GM21367 (cell line): ENCODE measurements at regions not wholly inside any gene's neighbourhood (a gene's known extent, or its start where the extent isn't known, plus 50 kb on each side); places are given as distances from the start of the nearest gene placed in this dataset.
"Not testable (repeated sequence)": the region's sequence is repeated elsewhere in the genome, so short reads cannot be mapped to it uniquely, and the experiment has no call there.

ENCODE experiments used
- ATAC-seq: cut with Tn5 transposase; IDR thresholded peaks from one replicate; pipeline ENCODE4 v1.9.1; 2021; ENCODE audit not compliant: unreplicated experiment

- no peak for ATAC-seq
Observed at GRCh38 chr6:145275019-145275418, 460.3 kb downstream of the EPM2A start.

GRCh38 chr6:145275787-145276186 lies 459.5 kb downstream of the EPM2A start:
- ATAC-seq, result no peak

GRCh38 chr6:145276756-145277155 lies 458.6 kb downstream of the EPM2A start:
- no peak for ATAC-seq

- no peak for ATAC-seq
Observed at GRCh38 chr6:145277358-145278086, 457.8 kb downstream of the EPM2A start.

GRCh38 chr6:145278163-145278807 lies 457.0 kb downstream of the EPM2A start:
- no peak for ATAC-seq

DNA sequence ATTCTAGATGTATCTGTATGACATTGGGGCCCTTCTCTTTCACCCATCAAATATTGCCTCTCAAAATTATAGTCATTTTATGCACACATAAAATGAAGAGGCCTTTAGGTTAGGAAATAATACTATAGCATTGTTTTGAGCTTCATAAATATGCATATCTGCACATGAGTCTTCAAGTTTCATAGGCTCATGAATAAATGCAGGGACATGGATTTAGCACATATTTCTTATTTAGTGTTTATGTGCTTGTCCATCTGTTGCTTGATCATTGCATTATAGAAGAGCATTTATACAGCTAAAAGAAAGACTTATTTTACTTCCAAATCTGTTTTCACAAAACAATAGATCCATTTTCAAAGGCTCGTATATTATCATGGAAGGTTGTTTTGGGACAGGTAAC lies 455.8 kb downstream of the EPM2A start:
- ATAC-seq, result no peak

GRCh38 chr6:145279993-145280392 lies 455.3 kb downstream of the EPM2A start:
- no peak for ATAC-seq

- not testable (repeated sequence) for ATAC-seq
Observed at GRCh38 chr6:145283209-145283608, 452.1 kb downstream of the EPM2A start.

- ATAC-seq, result no peak
Observed at GRCh38 chr6:145283856-145284255, 451.5 kb downstream of the EPM2A start.

DNA sequence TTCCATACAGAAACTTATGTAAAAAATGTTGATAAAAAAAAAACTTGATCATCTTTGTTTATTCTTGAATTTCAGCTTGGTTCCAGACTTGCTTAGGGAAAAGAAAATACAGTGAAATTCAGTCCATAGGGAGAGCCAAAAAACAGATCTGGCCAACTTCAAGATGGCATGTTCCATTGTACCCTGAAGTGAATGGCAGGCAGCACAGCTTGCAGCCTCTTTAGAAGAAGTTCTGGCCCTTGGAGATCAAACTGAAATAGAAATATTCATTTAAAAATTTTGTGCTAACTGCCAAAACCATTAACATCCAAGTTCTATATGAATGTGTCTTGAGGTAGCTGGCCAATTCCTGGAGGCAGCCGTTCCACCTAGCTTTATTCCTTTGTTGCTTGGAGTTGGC lies 448.4 kb downstream of the EPM2A start:
- ATAC-seq, result no peak

- ATAC-seq, result no peak
Observed at GRCh38 chr6:145289573-145289972, 445.7 kb downstream of the EPM2A start.

- ATAC-seq, result no peak
Observed at GRCh38 chr6:145290122-145290521, 445.2 kb downstream of the EPM2A start.

GRCh38 chr6:145292066-145292465 lies 443.3 kb downstream of the EPM2A start:
- ATAC-seq, result no peak

GRCh38 chr6:145294942-145295341 lies 440.4 kb downstream of the EPM2A start:
- ATAC-seq, result no peak

DNA sequence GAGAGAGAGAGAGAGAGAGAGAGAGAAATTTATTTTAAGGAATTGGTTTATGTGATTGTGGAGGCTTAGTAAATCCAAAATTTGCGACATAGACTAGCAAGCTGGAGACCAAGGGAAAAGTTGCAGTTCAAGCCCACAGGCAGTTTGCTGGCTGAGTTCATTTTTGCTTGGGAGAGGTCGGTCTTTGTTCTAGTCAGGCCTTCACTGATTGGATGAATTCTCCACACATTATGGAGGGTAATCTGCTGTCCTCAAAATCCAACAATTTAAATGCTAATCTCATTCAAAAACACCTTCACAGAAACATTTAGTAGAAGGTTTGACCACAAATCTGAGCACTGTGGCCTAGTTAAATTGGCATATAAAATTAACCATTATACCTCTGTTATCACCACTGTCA lies 439.6 kb downstream of the EPM2A start:
- ATAC-seq, result no peak

DNA sequence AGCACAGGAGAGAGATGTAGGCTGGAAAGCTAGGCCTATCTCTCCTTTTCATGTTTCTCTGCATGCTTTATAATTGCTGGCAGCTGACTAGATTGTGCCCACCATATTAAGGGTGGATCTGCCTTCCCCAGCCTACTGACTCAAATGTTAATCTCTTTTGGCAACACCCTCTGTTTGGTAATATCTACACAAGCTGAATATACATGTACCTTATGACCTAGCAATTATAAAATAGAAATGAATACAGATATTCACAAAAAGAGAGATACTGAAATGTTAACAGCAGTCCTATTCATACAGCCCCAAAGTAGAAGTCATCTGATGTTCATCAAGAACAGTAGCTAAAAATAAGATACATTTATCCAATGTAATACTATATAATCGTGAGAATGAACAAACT lies 429.6 kb downstream of the EPM2A start:
- no peak for ATAC-seq

DNA sequence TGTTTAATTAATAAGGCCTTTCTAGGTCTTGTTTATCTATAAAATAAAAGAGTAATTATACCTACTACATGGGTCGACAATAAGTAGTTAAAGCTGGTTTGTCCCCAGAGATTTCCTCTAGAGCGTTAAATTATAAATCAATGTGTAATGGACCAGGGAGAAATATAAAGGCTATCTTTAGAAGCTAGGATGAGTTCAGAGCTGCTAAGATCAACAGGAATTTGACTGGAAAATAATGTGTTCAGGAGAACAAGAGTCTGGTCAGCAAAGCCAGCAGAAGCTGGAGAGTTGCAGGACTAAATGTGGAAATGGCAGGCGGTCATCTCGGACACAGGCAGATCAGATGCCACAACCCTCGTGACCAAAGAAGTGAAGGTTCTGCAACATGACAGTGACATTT lies 428.8 kb downstream of the EPM2A start:
- ATAC-seq, result no peak

- no peak for ATAC-seq
Observed at GRCh38 chr6:145309842-145310535, 425.3 kb downstream of the EPM2A start.

DNA sequence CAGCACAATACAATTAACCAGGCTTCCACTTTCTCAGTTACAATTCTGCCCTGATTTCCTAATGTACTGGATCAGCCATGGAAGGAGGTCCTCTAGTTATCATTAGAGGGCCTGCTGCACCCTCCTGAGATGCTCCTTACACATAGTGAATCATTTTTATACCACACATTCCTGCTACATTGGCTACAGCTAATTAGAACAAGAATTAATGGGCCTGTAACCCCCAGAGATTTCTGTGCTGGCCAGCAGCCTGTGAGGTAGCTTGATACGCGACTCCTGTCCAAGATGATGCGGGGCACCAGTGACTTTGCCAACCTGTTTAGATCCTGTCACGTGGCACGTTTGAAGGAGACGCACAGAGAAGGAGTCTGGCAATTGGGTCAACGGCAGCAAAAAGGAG lies 422.8 kb downstream of the EPM2A start:
- ATAC-seq, result no peak

DNA sequence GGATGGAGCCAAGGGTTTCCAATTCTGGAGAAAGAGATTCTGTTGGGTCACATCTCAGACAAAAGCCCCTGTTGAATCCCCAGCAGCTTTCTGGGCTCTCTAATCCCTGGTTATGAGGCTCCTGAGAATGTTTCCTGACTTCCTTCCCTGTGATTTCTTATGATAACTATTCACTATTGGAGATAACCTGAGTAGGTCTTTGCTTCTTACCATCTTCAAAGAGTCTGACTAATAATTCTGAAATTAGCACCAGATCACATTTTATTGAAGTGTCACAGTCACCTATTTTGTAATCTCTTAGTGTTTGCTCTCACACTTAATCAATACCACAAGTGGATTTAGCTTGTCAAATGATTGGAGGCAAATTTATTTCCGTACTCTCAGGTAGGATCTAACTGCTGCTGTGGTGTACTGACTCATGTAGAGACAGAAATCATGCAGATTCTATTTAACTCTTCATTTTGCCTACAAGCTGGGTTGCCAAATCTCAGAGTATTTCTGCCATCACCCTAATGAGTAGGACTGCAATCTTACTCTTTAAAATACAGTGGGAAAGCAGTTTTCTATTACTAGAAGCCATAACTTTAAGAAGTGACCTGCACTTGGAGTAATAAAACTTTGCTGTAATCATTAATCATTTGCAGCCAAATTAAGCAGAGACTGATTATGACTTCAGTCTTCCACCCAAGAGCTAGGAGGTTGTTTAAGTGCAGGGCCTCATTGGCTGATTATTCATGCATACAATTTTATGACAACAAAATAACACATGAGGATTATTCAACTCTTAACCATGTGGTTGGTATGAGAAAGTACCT lies 422.1 kb downstream of the EPM2A start:
- ATAC-seq, result no peak

GRCh38 chr6:145315982-145316600 lies 419.2 kb downstream of the EPM2A start:
- ATAC-seq, result no peak
